DMS 273 treated with DMSO at 0.1 percent for 48 hours (cell line): ENCODE measurements at regions not wholly inside any gene's neighbourhood (a gene's known extent, or its start where the extent isn't known, plus 50 kb on each side); places are given as distances from the start of the nearest gene placed in this dataset.
"Not testable (repeated sequence)": the region's sequence is repeated elsewhere in the genome, so short reads cannot be mapped to it uniquely, and the experiment has no call there.

ENCODE experiments used
- DNase-seq: peaks from one replicate; lab custom pipeline; 2025; lab: John Stamatoyannopoulos, UW

GRCh38 chr2:8495189-8495989 lies 186.5 kb upstream of the ID2 start:
- DNase-seq, result no peak

- no peak for DNase-seq
Measured at GRCh38 chr2:8496079-8496478, 185.8 kb upstream of the ID2 start.

GRCh38 chr2:8496617-8497016 lies 185.2 kb upstream of the ID2 start:
- no peak for DNase-seq

GRCh38 chr2:8498994-8499393 lies 182.9 kb upstream of the ID2 start:
- DNase-seq, result no peak

DNA sequence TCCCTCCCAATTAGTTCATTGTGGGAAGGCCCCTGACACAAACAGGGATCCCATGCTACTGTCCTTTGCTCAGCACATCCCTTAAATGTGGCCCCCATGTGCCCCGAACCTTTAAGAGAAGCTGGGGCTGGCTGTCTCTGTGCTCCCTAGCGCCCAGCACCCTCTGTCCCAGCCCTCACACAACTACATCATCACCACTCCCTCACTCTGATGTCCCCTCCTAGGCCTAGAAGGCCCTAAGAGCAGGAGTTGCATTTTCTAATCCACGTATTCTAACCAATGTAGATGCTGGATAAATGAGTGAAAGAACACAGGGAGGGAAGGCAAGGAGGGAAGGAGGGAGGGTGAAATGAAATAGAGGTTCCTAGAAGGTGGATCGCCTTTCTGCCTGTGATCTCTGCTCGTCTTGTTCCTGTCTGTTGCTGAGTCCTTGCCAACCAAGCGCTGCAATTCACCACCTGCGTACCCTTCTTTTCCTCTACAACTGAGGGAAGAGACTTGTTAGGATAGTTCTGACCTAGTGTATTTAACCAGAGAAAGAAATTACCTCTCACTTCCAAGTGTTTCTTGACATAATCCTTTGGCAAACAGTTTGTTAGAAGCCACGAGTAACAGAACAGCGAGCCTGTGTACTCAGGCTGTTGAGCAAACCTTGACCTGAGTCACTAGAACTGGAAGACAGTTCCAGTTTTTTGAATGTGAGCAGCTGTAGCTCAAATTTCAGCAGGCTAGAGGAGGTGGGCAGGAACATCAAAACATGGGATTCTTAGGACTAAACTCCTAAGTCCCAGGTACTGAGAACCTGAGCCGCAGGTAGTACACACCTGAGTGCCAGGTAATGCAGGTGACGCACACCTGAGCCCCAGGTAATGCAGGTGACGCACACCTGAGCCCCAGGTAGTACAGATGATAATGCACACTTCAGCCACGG lies 181.5 kb upstream of the ID2 start:
- DNase-seq, result no peak

- DNase-seq, result no peak
Measured at GRCh38 chr2:8501061-8501720, 180.7 kb upstream of the ID2 start.

- no peak for DNase-seq
Measured at GRCh38 chr2:8502316-8502715, 179.5 kb upstream of the ID2 start.

GRCh38 chr2:8505311-8505920 lies 176.4 kb upstream of the ID2 start:
- no peak for DNase-seq

GRCh38 chr2:8506746-8507145 lies 175.1 kb upstream of the ID2 start:
- DNase-seq, result no peak

DNA sequence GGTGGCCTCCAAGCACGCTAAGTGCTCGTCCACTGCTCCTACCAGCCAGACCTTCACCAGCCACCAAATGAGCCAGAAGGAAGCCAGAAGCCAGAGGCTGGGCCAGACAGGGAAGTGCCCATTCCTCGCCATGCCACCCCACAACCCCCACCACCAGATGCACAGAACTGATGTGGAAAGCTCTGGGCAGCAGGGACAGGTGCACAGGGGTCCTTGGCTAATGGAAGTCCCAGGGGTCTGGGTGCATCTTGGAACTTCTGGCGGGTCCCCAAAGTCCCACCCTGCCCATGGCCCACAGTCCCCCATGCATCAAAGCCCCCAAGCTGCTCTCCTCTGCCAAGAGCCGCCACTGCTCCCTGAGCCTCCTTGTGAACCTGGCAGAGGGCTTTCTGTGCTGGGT lies 173.1 kb upstream of the ID2 start:
- no peak for DNase-seq

DNA sequence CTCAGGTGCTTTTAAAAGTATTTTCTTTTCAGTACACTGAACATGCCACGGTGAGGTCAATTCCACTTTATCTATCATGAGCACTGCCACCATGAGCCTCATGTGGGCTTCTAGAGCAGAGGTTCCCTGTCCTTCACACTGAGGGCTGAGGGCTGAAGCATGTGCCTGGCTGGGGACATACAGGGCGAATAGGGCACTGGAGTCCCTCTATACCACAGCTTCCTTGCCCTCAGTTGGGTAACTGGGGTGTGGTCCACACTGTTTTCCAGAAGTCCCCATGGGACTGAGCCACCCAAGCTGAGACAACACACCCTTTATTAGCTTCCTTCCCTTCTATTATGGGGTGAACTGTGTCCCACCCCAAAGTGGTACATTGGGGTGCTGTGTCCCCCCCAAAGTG lies 172.2 kb upstream of the ID2 start:
- DNase-seq, result no peak

DNA sequence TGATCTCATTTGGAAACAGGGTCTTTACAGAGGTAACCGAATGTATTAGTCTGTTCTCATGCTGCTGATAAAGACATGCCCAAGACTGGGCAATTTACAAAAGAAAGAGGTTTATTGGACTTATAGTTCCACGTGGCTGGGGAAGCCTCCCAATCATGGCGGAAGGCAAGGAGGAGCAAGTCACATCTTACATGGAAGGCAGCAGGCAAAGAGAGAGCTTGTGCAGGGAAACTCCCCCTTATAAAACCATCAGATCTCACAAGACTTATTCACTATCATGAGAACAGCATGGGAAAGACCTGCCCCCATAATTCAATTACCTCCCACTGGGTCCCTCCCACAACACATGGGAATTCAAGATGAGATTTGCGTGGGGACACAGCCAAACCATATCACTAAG lies 171.8 kb upstream of the ID2 start:
- DNase-seq, result not testable (repeated sequence)

- no peak for DNase-seq
Measured at GRCh38 chr2:8510519-8510918, 171.3 kb upstream of the ID2 start.

DNA sequence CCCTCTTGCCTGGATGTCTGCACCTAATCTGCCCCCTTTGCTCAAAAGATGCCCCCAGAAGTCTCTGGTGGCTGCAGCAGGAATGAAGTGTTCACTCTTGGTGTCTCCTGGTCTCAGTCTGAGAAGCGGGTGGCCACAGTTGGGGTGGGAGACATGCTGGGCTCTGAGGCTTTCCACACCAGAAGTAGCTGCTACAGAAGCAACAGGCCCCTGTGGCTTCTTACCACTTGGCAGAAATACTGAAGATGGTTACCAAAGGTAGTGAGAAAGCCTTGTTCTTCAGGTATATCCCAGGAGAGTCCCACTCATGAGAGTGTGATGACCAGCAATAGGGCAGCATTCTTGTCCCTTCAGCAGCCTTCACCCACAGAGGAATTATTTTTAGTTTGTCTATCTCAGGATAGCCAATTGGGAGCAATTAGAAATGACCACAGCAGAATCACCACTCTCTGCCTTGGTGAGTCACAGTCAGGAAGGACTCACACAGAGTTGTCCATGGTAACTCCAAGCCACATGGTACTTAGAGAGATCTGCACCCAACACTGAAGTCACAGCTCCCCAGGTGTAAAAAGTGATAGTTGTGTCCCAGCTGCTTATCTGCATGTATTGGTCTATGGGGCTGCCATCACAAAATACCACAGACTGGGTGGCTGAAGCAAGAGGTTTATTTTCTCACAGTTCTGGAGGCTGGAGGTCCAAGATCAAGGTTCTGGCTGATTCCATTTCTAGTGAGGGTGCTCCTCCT lies 169.8 kb upstream of the ID2 start:
- DNase-seq, result no peak

- DNase-seq, result no peak
Measured at GRCh38 chr2:8513601-8514273, 168.1 kb upstream of the ID2 start.

DNA sequence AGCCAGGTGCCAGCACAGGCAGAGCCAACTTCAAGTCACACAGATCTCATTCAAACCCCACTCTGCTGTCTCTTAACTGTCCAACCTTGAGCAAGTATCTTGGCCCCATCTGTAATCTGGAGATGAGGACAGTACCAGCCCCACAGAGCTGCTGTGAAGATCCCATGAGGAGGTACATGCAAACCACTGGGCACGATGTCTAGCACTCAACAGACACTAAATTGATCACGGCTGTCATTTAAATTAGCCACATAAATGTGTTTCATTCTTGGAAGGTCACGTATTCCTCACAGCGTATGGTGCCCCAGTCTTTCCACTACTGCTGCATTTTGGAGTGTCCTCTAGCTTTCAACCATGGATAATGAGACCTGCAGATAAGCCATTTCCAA lies 167.6 kb upstream of the ID2 start:
- no peak for DNase-seq

DNA sequence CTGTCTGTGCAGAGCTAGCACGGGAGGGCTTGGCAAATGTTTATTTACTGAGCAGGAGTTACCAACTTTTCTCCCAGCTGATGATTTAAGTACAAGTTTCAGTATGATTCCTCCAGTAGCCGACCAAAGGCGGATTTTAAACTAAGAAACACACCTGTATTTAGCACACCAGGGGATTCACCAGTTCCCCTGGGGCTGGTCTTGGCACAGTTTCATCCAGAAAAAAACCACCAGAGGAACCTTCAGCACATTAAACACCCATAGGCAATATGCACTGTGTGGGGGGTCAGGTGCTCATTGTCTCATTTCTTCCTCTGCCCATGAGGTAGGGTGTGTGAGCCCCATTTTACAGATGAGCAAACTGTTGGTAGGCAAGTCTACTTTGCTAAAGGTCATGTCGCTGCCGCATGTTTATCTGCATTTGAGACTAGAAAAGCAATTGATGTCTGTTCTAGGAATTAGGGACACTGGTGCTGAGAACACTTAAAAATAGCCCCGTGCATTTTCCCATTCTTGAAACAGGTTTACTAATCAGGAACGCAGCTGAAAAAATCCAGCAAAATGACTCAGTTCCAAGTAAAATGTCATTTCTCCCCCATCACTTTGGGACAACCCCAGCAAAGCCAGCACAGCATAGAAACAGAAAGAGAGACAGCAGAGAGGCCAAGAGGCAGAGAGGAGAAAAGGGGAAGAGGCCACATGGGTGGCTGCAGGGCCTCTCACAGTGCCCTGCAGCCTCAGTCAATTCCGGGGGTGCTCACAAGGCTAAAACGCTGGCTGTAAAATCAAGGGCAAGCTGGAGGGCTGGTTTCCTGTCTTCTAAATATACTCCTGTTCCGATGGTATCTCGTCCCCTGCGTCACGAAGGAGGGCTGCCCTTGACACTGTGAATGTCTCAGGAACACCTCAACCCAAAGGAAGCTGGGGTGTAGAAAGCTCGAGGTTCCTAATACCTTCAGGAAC lies 166.8 kb upstream of the ID2 start:
- no peak for DNase-seq

DNA sequence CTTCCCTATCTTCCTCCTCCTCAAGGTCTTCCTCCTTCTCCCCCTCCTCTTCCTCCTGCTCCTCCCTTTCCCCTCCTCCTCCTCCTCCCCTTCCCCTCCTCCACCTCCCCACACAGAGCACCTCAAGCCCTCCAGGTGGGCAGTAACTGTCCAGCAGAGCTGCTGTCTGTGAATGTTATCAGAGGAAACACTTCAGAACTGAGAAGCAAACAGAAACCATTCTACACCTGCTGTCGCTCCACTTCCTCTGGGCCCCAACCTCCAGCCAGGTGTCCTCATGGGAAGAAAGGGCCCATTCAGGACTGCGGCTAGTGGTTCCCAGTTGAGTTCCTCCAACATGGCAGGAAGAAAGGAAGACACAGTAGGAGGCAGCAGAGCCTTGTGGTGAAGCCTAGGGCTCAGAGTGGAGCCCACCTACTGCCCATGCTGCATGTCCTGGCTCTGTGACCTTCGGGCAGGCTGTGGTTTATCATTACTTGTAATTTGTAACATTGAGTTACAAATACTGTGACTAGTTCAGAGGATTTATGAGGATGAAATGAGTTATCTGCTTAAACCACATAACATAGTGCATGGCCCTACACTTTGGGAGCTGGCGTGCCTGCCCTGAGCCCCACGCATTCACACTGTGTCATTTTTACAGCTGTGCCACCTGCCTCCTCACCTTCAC lies 165.9 kb upstream of the ID2 start:
- no peak for DNase-seq

GRCh38 chr2:8517850-8518498 lies 163.9 kb upstream of the ID2 start:
- no peak for DNase-seq
